HG02610 (cell line): ENCODE measurements at regions not wholly inside any gene's neighbourhood (a gene's known extent, or its start where the extent isn't known, plus 50 kb on each side); places are given as distances from the start of the nearest gene placed in this dataset.
"Not testable (repeated sequence)": the region's sequence is repeated elsewhere in the genome, so short reads cannot be mapped to it uniquely, and the experiment has no call there.

ENCODE experiments used
- ATAC-seq: cut with Tn5 transposase; IDR thresholded peaks from one replicate; pipeline ENCODE4 v1.9.1; 2021; ENCODE audit warnings: mild to moderate bottlenecking, moderate library complexity; ENCODE audit not compliant: unreplicated experiment

DNA sequence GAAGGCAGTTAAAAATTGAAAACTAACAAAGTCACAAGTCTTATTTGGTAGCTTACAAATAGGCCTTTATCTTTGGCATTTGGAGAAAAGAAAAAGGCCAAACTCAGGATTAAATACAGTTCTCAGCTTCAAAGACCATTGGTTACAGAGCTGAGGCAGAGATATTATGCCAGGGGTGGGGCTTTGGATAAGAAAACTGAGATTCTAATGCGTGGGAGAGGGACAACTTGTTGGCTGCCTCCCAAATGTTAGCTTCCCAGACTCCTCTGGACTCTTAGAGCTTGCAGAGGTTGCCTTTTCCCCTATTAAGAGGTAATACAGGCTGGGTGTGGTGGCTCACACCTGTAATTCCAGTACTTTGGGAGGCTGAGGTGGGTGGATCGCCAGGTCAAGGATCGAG lies 231.8 kb downstream of the SQOR start:
- ATAC-seq, result no peak

DNA sequence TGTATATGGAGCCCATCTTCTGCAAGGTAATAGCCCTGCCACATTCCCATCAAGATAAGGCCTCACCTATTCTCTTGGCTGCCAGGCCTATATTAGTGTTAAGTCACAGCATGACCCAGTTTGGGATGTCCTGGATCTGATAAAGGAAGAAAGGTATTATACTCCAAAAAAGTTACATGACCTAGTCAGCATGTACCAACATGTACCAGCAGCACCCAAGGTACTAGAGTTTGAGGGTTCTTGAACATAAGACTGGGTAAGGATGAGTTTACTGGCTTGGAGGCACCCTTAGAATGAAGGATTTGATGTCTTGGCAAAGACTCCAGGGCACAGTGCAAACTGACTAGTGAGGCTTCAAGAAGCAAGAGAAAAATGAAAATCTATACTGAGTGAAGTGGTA lies 232.5 kb downstream of the SQOR start:
- ATAC-seq, result no peak

DNA sequence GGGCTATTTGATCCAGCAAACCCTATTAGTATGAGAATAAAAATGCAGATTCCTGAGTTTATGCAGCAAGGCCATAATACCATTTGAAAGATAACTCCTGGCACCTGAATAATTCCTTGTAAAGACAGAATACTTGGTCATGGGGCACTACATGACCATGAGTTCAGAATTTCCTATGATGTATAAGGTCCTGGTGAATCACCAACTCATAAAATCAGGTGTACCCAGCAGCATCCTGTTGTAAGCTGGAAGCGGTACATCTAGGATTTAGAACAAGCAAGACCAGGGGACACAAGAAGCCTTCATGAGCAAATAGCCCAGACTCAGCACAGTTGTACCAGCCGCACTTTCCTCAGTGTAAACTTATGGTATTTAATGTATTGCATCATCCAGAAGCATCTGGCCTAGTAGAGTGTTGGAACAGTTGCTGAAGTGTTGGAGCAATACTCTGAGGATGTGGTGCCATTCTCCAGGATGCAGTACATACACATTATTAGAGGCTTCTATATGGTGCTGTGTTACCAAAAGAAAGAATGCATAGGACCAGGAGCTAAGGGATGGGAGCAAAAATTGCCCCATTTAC lies 233.4 kb downstream of the SQOR start:
- ATAC-seq, result no peak

DNA sequence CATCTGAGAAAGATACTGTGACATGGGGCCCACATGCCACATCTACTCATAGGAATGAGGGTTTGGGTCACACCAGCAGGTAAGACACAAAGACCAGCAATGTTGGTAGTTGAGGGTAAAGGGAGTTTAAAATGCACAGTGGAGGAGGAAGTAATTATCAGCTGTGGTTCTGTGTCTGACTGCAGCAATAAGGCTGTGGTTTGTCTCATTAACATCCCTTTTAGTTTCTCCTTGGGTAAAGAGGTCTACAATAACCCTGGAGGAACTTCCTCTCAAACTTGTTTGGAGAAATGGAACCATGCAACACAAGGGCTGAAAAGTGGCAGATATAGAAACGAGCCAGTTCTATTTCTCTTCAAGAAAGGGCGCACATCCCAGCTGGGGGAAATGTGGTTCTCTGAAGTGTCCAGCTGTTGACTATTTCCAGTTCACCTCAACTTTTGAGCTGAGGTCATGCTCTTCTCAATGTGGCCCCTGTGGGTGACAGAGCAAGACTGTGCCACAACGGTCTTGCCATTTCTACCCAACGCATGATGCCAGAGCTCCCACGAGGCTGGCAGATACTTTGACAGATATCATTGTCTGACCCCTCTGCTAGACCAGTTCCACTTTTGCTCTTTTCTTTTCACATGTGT lies 234.3 kb downstream of the SQOR start:
- no peak for ATAC-seq

DNA sequence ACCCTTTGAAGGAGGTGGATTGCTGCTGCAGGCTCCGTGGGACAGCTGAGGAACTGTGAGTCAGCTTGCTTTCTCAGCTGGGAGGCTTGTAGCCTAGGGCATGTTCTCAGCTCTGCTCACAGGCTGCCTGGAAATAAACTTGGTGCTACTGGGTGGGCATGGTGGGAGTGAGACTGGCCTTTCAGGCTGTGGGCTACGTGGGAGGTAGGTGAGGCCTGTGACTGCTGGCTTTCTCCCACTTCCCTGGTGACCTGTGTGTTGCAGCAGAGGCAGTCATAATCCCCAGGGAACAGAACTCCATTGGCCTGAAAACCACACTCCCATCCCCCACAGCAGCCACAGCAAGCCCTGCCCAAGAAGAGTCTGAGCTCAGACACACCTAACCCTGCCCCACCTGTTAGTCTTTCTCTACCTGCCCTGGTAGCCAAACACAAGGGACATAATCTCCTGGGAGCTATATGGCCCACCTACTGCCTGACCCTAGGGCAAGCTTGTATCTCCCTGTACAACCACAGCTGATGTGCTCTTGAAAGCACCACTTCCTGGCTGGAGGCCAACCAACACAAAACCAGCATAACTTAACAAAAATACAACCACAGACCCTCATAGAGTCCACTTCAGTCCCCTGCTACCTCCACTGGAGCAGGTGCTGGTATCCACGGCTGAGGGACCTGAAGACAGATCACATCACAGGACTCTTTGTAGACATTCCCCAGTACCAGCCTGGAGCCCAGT lies 236.5 kb downstream of the SQOR start:
- ATAC-seq, result no peak

DNA sequence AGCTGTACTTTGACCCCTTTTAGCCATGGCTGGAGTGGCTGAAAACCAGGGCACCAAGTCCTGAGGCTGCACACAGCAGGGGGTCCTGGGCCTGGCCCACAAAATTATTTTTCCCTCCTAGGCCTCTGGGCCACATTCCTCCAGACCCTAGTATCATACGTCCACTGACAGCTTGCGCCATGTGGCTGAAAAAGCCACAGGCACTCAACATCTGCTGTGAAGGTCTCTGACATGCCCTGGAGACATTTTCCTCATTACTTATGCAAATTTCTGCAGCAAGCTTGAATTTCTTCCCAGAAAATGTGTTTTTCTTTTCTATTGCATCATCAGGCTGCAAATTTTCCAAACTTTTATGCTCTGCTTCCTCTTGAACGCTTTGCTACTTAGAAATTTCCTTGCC lies 239.0 kb downstream of the SQOR start:
- no peak for ATAC-seq

DNA sequence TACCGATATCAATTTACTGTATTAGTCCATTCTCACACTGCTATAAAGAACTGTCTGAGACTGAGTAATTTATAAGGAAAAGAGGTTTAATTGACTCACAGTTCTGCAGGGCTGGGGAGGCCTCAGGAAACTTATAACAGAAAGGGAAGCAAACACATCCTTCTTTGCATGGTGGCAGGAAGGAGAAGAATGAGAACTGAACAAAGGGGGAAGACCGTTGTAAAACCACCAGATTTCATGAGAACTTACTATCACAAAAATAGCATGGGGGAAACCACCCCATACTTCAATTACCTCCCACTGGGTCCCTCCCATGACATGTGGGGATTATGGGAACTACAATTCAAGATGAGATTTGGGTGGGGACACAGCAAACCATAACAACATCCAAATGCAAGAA lies 239.7 kb downstream of the SQOR start:
- ATAC-seq, result not testable (repeated sequence)

DNA sequence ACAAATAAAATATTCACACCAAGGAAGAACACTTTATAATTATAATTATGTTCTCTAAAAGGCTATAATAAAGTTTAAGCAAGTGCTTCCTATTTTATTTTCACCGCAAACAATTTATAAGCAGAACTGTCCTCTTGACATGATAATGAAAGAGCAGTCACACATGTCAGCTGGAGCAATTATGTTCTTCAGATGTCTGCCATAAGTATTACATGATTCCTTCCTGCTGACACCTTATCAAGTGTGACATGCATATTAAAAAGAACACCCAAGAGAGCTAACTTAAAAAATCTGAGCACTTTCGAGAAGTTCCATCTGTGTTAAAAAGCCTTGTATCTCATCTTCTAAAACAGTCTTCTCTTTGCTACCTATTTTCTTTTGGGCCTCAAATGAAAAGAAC lies 249.5 kb downstream of the SQOR start:
- ATAC-seq, result no peak

DNA sequence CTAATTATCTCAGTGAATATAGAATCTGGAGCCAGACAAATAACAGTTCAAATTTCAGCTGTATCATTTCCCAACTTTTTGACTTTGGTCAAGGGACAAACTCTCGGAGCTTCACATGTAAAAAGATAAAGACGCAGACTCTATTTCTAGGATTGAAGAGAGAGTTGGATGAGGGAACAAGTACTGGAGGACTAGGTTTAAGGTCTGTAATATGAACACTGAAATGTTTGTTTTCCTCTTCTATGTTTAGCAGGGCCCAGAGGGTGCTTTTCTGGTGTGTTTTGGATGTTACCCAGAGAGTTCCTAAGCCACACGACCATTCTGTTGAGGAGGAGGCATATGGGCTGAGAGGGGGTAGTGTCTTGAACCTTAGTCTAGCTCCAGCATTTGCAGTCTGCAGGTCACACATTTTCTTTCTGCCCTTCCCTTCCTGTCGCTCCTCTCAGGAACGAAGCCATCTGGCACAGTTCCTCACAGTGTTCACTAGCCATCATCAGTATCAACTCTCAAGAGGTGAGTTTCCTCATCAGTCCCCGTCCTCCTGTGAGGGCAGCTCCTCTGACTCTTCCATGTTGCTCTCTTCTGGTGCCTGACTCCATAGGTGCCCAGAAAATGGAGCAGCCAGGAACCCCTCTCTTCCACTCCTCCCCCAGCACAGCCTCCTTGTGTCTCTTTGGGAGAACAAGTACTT lies 250.1 kb downstream of the SQOR start:
- no peak for ATAC-seq

DNA sequence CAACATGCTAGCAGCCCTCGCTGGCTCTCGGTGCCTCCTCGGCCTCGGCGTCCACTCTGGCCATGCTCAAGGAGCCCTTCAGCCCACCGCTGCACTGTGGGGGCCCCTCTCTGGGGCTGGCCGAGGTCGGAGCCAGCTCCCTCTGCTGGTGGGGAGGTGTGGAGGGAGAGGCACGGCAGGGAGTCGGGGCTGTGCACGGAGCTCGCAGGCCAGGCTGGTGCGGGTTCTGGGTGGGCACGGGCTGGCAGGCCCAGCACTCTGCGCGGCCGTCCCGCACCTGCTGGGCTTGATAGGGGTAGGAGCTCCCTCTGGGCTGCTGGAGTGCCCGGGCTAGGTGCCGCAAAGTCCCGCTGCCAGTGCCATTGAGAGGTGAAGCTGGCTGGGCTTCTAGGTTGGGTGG lies 251.0 kb downstream of the SQOR start:
- ATAC-seq, result no peak

DNA sequence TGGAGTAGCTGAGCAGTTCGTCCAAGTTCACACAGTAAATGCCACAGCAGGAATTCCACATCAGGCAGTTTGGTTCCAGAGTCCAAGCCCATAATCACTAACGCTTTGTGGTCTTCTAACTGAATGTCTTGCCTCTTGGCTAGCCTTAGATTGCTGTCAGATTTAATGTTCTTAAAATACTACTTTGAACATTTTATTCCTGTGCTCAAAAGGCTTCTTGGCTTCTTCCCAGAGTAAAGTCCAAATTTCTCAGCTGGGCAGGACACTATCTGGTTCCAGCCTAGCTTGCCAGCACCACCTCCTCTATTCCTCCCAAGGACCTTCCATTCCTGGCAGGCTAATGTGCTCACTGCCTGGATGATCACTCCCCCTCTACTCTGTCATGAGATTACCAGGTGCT lies 256.9 kb downstream of the SQOR start:
- ATAC-seq, result no peak

DNA sequence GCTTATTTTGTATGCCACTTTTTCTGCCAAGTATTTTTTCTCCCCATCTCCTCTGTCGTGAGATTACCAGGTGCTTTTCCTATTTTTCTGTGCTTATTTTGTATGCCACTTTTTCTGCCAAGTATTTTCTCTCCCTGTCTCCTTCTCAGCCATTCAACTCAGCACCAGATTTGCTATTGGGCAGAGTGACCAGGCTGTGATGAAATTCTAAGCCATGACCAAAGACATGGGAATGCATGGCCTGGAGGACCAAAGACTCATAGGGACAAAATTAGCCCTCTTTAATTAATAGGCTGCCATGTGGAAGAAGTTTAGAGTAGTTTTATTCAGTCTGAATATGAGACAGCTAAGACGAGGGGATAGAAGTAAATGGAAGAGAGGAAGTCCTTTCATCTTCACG lies 257.4 kb downstream of the SQOR start:
- no peak for ATAC-seq

DNA sequence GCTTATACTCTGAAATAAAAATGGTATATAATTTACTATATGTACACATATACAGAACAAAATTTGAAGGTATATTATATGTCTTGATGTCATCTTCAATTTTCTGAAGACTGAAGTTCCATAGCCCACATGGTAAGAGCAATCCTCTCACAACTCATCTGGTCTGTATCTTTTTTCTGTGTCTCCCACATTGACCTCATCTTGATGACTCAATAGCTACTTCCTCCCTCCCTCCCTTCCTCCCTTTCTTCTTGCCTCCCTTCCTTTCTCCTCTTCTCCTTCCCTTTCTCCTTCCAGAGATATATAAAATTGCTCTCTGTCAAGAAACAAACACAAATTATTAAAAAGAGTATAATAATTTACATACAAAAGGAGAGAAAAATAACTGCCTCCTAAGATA lies 268.5 kb downstream of the SQOR start:
- ATAC-seq, result no peak

DNA sequence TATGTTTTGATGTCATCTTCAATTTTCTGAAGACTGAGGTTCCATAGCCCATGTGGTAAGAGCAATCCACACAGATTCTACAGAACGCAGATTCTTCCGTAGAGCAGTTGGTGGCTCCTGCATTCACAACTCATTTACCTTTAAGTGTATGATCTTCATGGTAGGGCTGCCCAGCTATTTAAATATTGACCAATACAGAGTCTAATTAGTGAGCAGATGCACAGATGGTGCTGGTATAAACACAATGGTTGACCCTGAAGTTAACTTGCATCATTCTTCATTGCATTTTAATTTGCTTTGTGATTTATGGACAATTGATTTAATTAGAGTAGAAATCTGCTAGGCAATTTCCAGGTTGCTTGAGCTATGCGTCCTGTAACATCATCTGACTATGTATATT lies 269.2 kb downstream of the SQOR start:
- ATAC-seq, result no peak

DNA sequence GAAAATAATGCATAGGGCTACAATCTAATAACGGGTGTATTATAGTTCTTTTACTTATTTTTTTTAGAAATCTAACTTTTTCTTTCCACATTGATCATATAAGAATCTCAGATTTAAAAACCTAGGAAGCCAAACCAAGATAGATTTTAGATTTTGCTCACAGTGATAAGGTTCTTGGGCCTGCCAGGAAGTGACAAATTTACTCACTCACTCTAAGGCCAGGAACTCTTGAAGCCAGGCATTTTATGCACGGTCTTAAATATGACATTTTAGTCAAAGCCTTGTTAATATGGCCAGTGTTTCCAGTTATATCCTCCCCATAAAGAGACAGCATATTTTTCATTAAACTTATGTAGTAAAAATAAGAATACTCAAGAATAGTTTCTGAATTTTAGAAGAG lies 271.4 kb downstream of the SQOR start:
- ATAC-seq, result no peak

DNA sequence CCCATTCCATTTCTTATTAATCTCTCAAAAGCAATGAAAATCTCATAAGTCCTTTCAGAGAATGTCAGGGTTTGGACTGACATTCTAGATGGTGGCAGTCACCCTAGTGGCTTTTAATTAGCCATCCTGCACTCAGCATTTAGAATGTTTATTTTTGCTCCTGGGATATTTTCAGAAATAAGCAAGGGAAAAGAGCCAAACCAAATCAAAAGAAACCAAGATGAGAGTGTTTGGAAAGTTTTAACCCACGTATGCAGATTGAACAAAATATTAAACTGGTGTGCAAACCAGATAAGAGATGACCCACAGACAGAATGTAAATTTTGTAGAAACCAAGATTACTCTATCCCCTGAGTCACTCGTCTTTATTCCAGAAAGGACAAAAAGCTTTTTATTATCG lies 275.8 kb downstream of the SQOR start:
- ATAC-seq, result no peak

DNA sequence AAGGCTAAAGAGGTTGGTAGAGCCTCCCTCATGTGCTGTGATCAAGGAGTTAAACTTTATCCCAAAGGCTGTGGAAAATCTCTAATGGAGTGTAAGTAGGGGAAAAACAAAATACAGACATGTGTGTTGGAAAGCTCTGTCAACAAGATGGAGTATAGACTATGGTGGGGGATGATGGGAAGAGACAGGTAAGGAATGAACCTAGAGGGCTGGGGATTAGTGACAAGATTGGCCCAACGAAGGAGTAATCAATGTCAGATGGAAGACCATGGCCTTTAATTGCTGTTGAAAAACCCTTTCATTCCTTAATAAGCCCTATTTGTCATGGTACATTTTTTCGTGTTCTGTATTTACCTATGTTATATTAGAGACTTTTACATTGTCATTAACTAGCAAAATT lies 278.6 kb downstream of the SQOR start:
- ATAC-seq, result no peak

DNA sequence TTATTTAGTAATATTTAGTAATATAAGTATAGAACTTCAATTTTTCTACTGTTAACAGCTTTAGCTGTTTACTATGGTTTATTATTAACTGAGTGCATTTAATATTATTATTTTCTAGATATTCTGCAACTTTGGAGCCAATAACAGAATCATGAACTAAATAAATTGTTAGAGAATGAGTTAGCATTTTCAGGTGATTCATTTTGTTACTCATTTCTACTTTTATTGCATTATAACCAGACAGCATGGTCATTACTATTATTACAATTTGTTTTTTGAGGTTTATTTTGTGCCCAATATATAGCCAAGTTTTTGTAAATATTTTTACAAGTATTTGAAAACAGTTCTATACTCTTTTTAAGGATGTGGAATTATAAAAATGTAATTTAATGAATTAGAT lies 279.6 kb downstream of the SQOR start:
- ATAC-seq, result no peak

DNA sequence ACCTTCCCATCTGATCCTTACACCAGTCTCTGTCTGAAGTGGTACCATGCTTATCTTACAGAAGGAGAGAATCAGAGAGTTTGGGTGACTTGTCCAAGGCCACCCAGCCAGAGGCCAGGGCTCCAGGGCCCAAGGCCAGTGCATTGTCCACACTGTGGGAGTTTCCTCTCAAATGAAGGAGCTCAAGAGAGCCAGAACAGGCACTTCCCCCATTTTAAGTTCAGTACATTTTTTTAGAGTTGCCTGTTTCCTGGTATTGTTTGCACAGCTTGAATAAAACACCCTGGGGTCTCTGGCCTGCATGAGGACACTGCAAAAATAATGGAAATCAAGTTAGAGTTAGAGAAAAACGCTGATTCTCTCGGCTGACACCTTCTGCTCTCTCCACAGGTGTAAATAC lies 284.0 kb downstream of the SQOR start:
- no peak for ATAC-seq

DNA sequence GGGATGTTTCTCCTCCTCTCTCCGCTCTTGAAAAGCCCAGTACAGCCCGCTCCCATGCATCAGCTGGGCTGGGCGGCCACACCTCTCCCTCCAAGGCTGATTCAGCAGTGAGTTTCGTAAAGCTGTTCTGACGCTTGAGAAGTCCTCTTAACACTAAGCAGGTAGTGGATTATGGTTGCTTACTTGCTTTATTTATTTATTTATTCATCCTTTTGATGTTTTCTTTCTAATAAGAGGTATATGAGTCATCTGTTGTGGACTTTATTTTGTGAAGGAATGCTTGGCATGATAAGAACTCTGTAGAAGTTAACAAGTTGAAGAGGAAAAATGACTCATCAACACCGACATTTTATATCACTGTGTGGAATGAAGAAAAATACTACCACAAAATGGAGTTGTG lies 285.0 kb downstream of the SQOR start:
- ATAC-seq, result no peak

DNA sequence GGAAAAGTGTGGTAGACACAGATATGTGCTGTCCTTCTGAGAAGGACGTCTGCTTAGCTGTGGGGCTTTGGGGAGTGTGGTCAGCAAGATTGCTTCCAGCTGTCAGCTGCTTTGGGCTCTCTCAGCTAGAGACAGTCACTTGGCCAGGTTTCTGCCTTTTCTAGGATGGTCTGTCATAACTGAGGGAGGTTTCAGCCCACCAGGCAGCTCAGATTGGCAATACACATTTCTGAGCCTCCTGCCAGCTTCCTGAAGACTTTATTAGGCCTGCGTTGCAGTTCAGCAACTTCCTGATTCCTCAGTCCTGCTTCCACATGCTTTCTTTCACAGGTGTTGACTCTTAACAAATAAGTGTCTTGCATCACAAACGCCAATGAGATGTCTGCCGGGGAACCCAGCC lies 286.5 kb downstream of the SQOR start:
- no peak for ATAC-seq

DNA sequence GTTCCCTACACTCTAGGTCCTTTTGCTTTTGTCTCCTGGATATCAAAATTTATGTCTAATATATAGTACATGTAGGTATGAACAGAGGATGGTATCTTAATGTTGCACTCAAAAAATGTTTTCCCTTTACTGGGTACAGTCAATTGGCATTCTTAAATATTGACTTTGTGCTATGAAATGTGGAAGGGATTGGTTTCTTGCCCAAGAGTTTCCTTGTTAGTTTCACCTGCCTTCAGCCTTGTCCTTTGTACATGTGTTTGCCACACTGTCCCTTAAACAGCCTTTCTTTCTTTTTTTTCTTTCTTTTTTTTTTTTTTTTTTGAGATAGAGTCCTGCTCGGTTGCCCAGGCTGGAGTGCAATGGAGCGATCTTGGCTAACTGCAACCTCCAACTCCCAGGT lies 287.1 kb downstream of the SQOR start:
- no peak for ATAC-seq
